ENCODE measurements at regions not wholly inside any gene's neighbourhood (a gene's known extent, or its start where the extent isn't known, plus 50 kb on each side); places are given as distances from the start of the nearest gene placed in this dataset.

- Histone ChIP-seq H3K27me3 (replicated peaks; ENCODE audit: insufficient read depth) (no peaks in the 10 kb centered on the region), H3K9me3 (no peaks in the 10 kb centered on the region), H3K36me3 (no peaks in the 10 kb centered on the region), H3K27ac (peak overlapping the region; percentile 85 to 88), H3K4me1 (ENCODE audit: control insufficient read depth in 1 of 2, low read depth in 2 of 2) (peaks cover 37 to 75% of the 10 kb centered on the region in 2 donors), H3K4me3 (no peak overlapping the region)
- no peak for ATAC-seq (ENCODE audit: insufficient number of reproducible peaks, low FRiP score, low read depth)
- TF ChIP-seq CTCF (IDR thresholded peaks at IDR 0.05): no peak
- DNase-seq (ENCODE audit: low spot score): no peak
These were observed 216.0 kb upstream of the SERP2 start for GRCh38 chr13:44157606-44158005.

- Histone ChIP-seq H3K9me3 (no peaks in the 10 kb centered on the region), H3K4me3 (no peak overlapping the region), H3K4me1 (ENCODE audit: control insufficient read depth in 1 of 2, low read depth in 2 of 2) (peaks cover 37 to 75% of the 10 kb centered on the region in 2 donors), H3K27me3 (replicated peaks; ENCODE audit: insufficient read depth) (no peaks in the 10 kb centered on the region), H3K27ac (peak overlapping the region; percentile 85 to 88), H3K36me3 (no peaks in the 10 kb centered on the region)
- ATAC-seq (ENCODE audit: insufficient number of reproducible peaks, low FRiP score, low read depth) (no peak), DNase-seq (ENCODE audit: low spot score) (no peak)
- no peak for TF ChIP-seq CTCF (IDR thresholded peaks at IDR 0.05)
These were observed 215.5 kb upstream of the SERP2 start for GRCh38 chr13:44158098-44158521.

GRCh38 chr13:44158881-44159632 lies 214.6 kb upstream of the SERP2 start:
- Histone ChIP-seq H3K9me3 (no peaks in the 10 kb centered on the region), H3K27me3 (replicated peaks; ENCODE audit: insufficient read depth) (no peaks in the 10 kb centered on the region), H3K27ac (peak overlapping the region; percentile 85 to 88), H3K4me3 (no peak overlapping the region), H3K4me1 (ENCODE audit: control insufficient read depth in 1 of 2, low read depth in 2 of 2) (peaks cover 37 to 75% of the 10 kb centered on the region in 2 donors), H3K36me3 (no peaks in the 10 kb centered on the region)
- DNase-seq (ENCODE audit: low spot score) (no peak), ATAC-seq (ENCODE audit: insufficient number of reproducible peaks, low FRiP score, low read depth) (no peak)
- TF ChIP-seq CTCF (IDR thresholded peaks at IDR 0.05): no peak

GRCh38 chr13:44159633-44160279 lies 213.9 kb upstream of the SERP2 start:
- Histone ChIP-seq H3K27ac (peak overlapping the region; percentile 85 to 88), H3K27me3 (replicated peaks; ENCODE audit: insufficient read depth) (no peaks in the 10 kb centered on the region), H3K9me3 (no peaks in the 10 kb centered on the region), H3K36me3 (no peaks in the 10 kb centered on the region), H3K4me3 (no peak overlapping the region), H3K4me1 (ENCODE audit: control insufficient read depth in 1 of 2, low read depth in 2 of 2) (peaks cover 37 to 75% of the 10 kb centered on the region in 2 donors)
- TF ChIP-seq CTCF (IDR thresholded peaks at IDR 0.05): no peak
- ATAC-seq (ENCODE audit: insufficient number of reproducible peaks, low FRiP score, low read depth) (no peak), DNase-seq (ENCODE audit: low spot score) (no peak)

GRCh38 chr13:44160591-44161191 lies 212.9 kb upstream of the SERP2 start:
- no peaks in the 10 kb centered on the region for H3K36me3 ChIP-seq
- no peak for TF ChIP-seq CTCF (IDR thresholded peaks at IDR 0.05)
- H3K4me3 ChIP-seq: peak overlapping the region; percentile 5
- peaks cover 37 to 68% of the 10 kb centered on the region in 2 donors for H3K4me1 ChIP-seq (ENCODE audit: control insufficient read depth in 1 of 2, low read depth in 2 of 2)
- no peak for DNase-seq (ENCODE audit: low spot score)
- H3K9me3 ChIP-seq: no peaks in the 10 kb centered on the region
- no peaks in the 10 kb centered on the region for H3K27me3 ChIP-seq (replicated peaks; ENCODE audit: insufficient read depth)
- peak overlapping the region; percentile 85 to 88 for H3K27ac ChIP-seq
- ATAC-seq (ENCODE audit: insufficient number of reproducible peaks, low FRiP score, low read depth): peak; percentile 31
